ENCODE measurements at regions not wholly inside any gene's neighbourhood (a gene's known extent, or its start where the extent isn't known, plus 50 kb on each side); places are given as distances from the start of the nearest gene placed in this dataset.

DNA sequence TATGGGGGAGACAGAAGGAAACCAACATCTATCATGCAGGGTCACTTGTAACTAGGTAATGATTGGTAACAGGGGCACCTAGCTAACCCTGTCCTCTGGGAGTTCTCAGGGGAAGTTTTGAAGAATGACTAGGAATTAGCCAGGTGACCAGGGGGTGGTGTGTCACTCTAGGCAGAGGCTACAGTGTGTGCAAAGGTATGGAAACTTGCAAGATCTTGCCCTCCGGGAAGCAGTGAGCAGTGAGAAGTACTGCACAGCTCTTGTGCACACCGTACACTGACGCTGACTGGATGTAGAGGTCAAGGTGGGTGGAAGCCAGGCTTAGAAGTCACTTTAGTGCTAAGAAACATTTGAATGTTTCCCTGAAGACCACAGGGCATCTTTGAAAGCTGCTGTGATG lies 62.9 kb upstream of the LMO4 start:
- no peak for TF ChIP-seq FOXM1 (IDR thresholded peaks at IDR 0.05; ENCODE audit: borderline replicate concordance, low read depth)
- TF ChIP-seq NFIC (IDR thresholded peaks at IDR 0.05) = no peak
- no peak for TF ChIP-seq TEAD4 (IDR thresholded peaks at IDR 0.05)
- TF ChIP-seq, protein P1, sequence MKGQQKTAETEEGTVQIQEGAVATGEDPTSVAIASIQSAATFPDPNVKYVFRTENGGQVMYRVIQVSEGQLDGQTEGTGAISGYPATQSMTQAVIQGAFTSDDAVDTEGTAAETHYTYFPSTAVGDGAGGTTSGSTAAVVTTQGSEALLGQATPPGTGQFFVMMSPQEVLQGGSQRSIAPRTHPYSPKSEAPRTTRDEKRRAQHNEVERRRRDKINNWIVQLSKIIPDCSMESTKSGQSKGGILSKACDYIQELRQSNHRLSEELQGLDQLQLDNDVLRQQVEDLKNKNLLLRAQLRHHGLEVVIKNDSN (IDR thresholded peaks at IDR 0.05) = no peak
- TF ChIP-seq EGR1 (IDR thresholded peaks at IDR 0.05) = no peak
- TF ChIP-seq TCF12 (IDR thresholded peaks at IDR 0.05; ENCODE audit: low read depth) = no peak
- TF ChIP-seq, protein P2, sequence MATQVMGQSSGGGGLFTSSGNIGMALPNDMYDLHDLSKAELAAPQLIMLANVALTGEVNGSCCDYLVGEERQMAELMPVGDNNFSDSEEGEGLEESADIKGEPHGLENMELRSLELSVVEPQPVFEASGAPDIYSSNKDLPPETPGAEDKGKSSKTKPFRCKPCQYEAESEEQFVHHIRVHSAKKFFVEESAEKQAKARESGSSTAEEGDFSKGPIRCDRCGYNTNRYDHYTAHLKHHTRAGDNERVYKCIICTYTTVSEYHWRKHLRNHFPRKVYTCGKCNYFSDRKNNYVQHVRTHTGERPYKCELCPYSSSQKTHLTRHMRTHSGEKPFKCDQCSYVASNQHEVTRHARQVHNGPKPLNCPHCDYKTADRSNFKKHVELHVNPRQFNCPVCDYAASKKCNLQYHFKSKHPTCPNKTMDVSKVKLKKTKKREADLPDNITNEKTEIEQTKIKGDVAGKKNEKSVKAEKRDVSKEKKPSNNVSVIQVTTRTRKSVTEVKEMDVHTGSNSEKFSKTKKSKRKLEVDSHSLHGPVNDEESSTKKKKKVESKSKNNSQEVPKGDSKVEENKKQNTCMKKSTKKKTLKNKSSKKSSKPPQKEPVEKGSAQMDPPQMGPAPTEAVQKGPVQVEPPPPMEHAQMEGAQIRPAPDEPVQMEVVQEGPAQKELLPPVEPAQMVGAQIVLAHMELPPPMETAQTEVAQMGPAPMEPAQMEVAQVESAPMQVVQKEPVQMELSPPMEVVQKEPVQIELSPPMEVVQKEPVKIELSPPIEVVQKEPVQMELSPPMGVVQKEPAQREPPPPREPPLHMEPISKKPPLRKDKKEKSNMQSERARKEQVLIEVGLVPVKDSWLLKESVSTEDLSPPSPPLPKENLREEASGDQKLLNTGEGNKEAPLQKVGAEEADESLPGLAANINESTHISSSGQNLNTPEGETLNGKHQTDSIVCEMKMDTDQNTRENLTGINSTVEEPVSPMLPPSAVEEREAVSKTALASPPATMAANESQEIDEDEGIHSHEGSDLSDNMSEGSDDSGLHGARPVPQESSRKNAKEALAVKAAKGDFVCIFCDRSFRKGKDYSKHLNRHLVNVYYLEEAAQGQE (IDR thresholded peaks at IDR 0.05; ENCODE audit: low read depth) = no peak
- TF ChIP-seq, protein P3, sequence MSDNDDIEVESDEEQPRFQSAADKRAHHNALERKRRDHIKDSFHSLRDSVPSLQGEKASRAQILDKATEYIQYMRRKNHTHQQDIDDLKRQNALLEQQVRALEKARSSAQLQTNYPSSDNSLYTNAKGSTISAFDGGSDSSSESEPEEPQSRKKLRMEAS (IDR thresholded peaks at IDR 0.05) = no peak
- no peak for TF ChIP-seq ZBTB7A (IDR thresholded peaks at IDR 0.05; ENCODE audit: low read depth)
- TF ChIP-seq RAD21 (IDR thresholded peaks at IDR 0.05; ENCODE audit: low read depth) = no peak

DNA sequence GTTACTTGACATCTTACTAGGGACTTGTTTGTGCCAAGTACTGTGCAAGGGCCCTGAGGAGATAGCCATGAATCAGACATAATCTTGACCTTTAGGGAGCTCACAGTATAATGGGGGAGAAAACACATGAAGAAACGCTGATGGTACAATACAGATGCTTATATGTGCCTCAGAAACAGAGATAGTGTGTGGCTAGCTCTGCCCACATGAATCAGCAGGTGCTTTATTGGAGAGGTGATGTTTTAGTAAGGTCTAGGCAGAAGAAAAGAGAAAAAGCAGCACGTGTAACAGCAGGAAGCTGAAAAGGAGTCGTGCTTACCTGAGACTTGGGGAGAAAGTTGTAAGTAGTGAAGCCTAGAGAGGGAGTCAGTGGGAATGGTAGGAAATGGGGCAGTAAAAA lies 60.6 kb upstream of the LMO4 start:
- no peak for TF ChIP-seq EP300 (IDR thresholded peaks at IDR 0.05; ENCODE audit: borderline replicate concordance)
- TF ChIP-seq, protein P3 (IDR thresholded peaks at IDR 0.05) = no peak
- no peak for TF ChIP-seq TEAD4 (IDR thresholded peaks at IDR 0.05)
- no peak for TF ChIP-seq RAD21 (IDR thresholded peaks at IDR 0.05; ENCODE audit: low read depth)
- no peak for TF ChIP-seq CEBPB (IDR thresholded peaks at IDR 0.05)
- TF ChIP-seq FOXM1 (IDR thresholded peaks at IDR 0.05; ENCODE audit: borderline replicate concordance, low read depth) = no peak
- TF ChIP-seq YY1 (IDR thresholded peaks at IDR 0.05; ENCODE audit: low read depth) = no peak
- no peak for TF ChIP-seq NFIC (IDR thresholded peaks at IDR 0.05)
- no peak for TF ChIP-seq EGR1 (IDR thresholded peaks at IDR 0.05)
- no peak for TF ChIP-seq CREB1 (IDR thresholded peaks at IDR 0.05; ENCODE audit: low read depth)
- TF ChIP-seq TAF1 (IDR thresholded peaks at IDR 0.05; ENCODE audit: low read depth) = no peak
- TF ChIP-seq, protein P1 (IDR thresholded peaks at IDR 0.05) = no peak
- TF ChIP-seq ZBTB7A (IDR thresholded peaks at IDR 0.05; ENCODE audit: low read depth) = no peak
- TF ChIP-seq, protein P2 (IDR thresholded peaks at IDR 0.05; ENCODE audit: low read depth) = no peak
- no peak for TF ChIP-seq TCF12 (IDR thresholded peaks at IDR 0.05; ENCODE audit: low read depth)

DNA sequence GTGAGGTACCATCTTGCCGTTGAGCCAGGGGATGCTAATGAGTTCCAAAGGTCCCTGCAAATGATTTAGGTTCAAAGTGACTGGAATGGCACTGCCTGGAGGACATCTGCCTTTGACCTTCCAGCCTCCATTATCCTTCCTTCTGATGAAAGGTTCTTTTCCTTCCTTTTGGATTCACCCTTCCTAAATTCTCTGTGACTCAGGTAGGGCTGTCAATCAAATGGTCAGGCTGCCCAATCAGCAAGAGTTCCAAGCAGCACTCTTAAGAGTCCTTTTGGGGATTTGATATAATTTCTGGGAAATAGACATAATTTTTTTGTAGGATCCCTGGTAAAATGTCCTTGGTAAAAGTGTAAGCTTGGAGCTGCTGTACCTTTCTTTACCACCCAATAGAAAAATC lies 58.8 kb upstream of the LMO4 start:
- no peak for TF ChIP-seq TAF1 (IDR thresholded peaks at IDR 0.05; ENCODE audit: low read depth)
- no peak for TF ChIP-seq TCF12 (IDR thresholded peaks at IDR 0.05; ENCODE audit: low read depth)
- TF ChIP-seq NFIC (IDR thresholded peaks at IDR 0.05) = no peak
- TF ChIP-seq EGR1 (IDR thresholded peaks at IDR 0.05) = no peak
- TF ChIP-seq YY1 (IDR thresholded peaks at IDR 0.05; ENCODE audit: low read depth) = no peak
- TF ChIP-seq EP300 (IDR thresholded peaks at IDR 0.05; ENCODE audit: borderline replicate concordance) = no peak
- TF ChIP-seq, protein P1 (IDR thresholded peaks at IDR 0.05) = no peak
- no peak for TF ChIP-seq ZBTB7A (IDR thresholded peaks at IDR 0.05; ENCODE audit: low read depth)
- no peak for TF ChIP-seq TEAD4 (IDR thresholded peaks at IDR 0.05)
- TF ChIP-seq FOXM1 (IDR thresholded peaks at IDR 0.05; ENCODE audit: borderline replicate concordance, low read depth) = no peak
- TF ChIP-seq, protein P2 (IDR thresholded peaks at IDR 0.05; ENCODE audit: low read depth) = no peak
- TF ChIP-seq CEBPB (IDR thresholded peaks at IDR 0.05) = no peak
- no peak for TF ChIP-seq CREB1 (IDR thresholded peaks at IDR 0.05; ENCODE audit: low read depth)
- TF ChIP-seq, protein P3 (IDR thresholded peaks at IDR 0.05) = no peak
- no peak for TF ChIP-seq RAD21 (IDR thresholded peaks at IDR 0.05; ENCODE audit: low read depth)

DNA sequence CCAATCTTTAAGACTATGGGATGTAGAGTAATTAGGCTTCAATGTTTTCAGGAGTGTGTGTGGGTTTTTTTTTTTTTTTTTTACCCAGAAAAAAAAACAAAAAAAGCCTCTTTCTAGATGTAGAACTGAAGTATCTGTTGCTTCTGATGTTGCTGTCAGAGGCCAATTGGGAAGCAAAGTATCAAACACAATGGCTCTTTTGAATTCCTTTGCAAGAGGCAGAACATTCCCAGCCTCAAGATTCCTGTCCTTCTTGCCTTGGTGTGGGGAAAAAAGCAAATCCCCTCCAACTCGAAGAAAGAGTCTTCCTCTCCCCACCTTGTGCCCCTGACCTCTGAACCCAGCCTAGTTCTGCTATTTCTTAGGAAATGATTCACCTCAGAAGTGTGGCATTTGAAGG lies 55.4 kb upstream of the LMO4 start:
- no peak for TF ChIP-seq CEBPB (IDR thresholded peaks at IDR 0.05)
- TF ChIP-seq YY1 (IDR thresholded peaks at IDR 0.05; ENCODE audit: low read depth) = no peak
- TF ChIP-seq, protein P2 (IDR thresholded peaks at IDR 0.05; ENCODE audit: low read depth) = no peak
- TF ChIP-seq RAD21 (IDR thresholded peaks at IDR 0.05; ENCODE audit: low read depth) = no peak
